Activated T-cell treated with anti-CD3 and anti-CD28 coated beads, Interleukin-2, amount 50 U/mL, for 1 hour (primary cell): ENCODE measurements at regions not wholly inside any gene's neighbourhood (a gene's known extent, or its start where the extent isn't known, plus 50 kb on each side); places are given as distances from the start of the nearest gene placed in this dataset.
"Not testable (repeated sequence)": the region's sequence is repeated elsewhere in the genome, so short reads cannot be mapped to it uniquely, and the experiment has no call there.

Source experiments
- DNase-seq: peaks from one replicate; pipeline ENCODE4 v3.0.0-alpha.2; 2020

- no peak for DNase-seq
Measured at GRCh38 chr10:94088926-94089381, 95.2 kb downstream of the PLCE1 start.

GRCh38 chr10:94091649-94092048, 97.9 kb downstream of the PLCE1 start:
- no peak for DNase-seq

- no peak for DNase-seq
Measured at GRCh38 chr10:94092848-94093247, 99.1 kb downstream of the PLCE1 start.

- DNase-seq, result no peak
Measured at GRCh38 chr10:94093286-94093905, 99.7 kb downstream of the PLCE1 start.

GRCh38 chr10:94094540-94094939, 100.8 kb downstream of the PLCE1 start:
- DNase-seq, result no peak

GRCh38 chr10:94097656-94098055, 103.9 kb downstream of the PLCE1 start:
- DNase-seq, result no peak

- no peak for DNase-seq
Measured at GRCh38 chr10:94098896-94099295, 105.2 kb downstream of the PLCE1 start.

- DNase-seq, result no peak
Measured at GRCh38 chr10:94101894-94102293, 108.2 kb downstream of the PLCE1 start.

- no peak for DNase-seq
Measured at GRCh38 chr10:94102436-94102835, 108.7 kb downstream of the PLCE1 start.

GRCh38 chr10:94103192-94103591, 109.5 kb downstream of the PLCE1 start:
- DNase-seq, result no peak

- no peak for DNase-seq
Measured at GRCh38 chr10:94103801-94104221, 110.1 kb downstream of the PLCE1 start.

- no peak for DNase-seq
Measured at GRCh38 chr10:94104316-94105000, 110.7 kb downstream of the PLCE1 start.

GRCh38 chr10:94105226-94105625, 111.5 kb downstream of the PLCE1 start:
- DNase-seq, result no peak

- no peak for DNase-seq
Measured at GRCh38 chr10:94107191-94107590, 113.5 kb downstream of the PLCE1 start.

- no peak for DNase-seq
Measured at GRCh38 chr10:94108200-94108599, 114.5 kb downstream of the PLCE1 start.

GRCh38 chr10:94111367-94111766, 117.6 kb downstream of the PLCE1 start:
- DNase-seq, result no peak

GRCh38 chr10:94112321-94112720, 118.6 kb downstream of the PLCE1 start:
- no peak for DNase-seq

GRCh38 chr10:94115725-94116124, 122.0 kb downstream of the PLCE1 start:
- DNase-seq, result no peak

- DNase-seq, result no peak
Measured at GRCh38 chr10:94116848-94117247, 123.1 kb downstream of the PLCE1 start.

GRCh38 chr10:94122211-94122610, 128.5 kb downstream of the PLCE1 start:
- no peak for DNase-seq

- DNase-seq, result no peak
Measured at GRCh38 chr10:94123258-94123995, 129.7 kb downstream of the PLCE1 start.

- DNase-seq, result not testable (repeated sequence)
Measured at GRCh38 chr10:94124147-94124546, 130.4 kb downstream of the PLCE1 start.

- DNase-seq, result not testable (repeated sequence)
Measured at GRCh38 chr10:94125268-94125667, 131.5 kb downstream of the PLCE1 start.

- DNase-seq, result no peak
Measured at GRCh38 chr10:94125856-94126255, 132.1 kb downstream of the PLCE1 start.
